HG03565 (cell line): ENCODE measurements at regions not wholly inside any gene's neighbourhood (a gene's known extent, or its start where the extent isn't known, plus 50 kb on each side); places are given as distances from the start of the nearest gene placed in this dataset.

Experiments
- ATAC-seq: cut with Tn5 transposase; IDR thresholded peaks from one replicate; pipeline ENCODE4 v1.9.1; 2021; ENCODE audit warnings: mild to moderate bottlenecking, moderate library complexity; ENCODE audit not compliant: unreplicated experiment

- ATAC-seq = no peak
These were observed 1368.6 kb downstream of the FSTL5 start for GRCh38 chr4:160795216-160795615.

- ATAC-seq = no peak
These were observed 1355.6 kb downstream of the FSTL5 start for GRCh38 chr4:160808174-160808573.

- no peak for ATAC-seq
These were observed 1354.2 kb downstream of the FSTL5 start for GRCh38 chr4:160809576-160809975.

GRCh38 chr4:160810424-160810823, 1353.4 kb downstream of the FSTL5 start:
- no peak for ATAC-seq

- ATAC-seq = no peak
These were observed 1352.9 kb downstream of the FSTL5 start for GRCh38 chr4:160810941-160811340.

GRCh38 chr4:160811956-160812355, 1351.8 kb downstream of the FSTL5 start:
- no peak for ATAC-seq

GRCh38 chr4:160814726-160815125, 1349.1 kb downstream of the FSTL5 start:
- no peak for ATAC-seq

GRCh38 chr4:160818571-160818970, 1345.2 kb downstream of the FSTL5 start:
- no peak for ATAC-seq

GRCh38 chr4:160819791-160820190, 1344.0 kb downstream of the FSTL5 start:
- no peak for ATAC-seq

GRCh38 chr4:160824481-160824880, 1339.3 kb downstream of the FSTL5 start:
- no peak for ATAC-seq

GRCh38 chr4:160825644-160826338, 1338.0 kb downstream of the FSTL5 start:
- ATAC-seq = no peak

- no peak for ATAC-seq
These were observed 1337.5 kb downstream of the FSTL5 start for GRCh38 chr4:160826339-160826679.

- no peak for ATAC-seq
These were observed 1332.5 kb downstream of the FSTL5 start for GRCh38 chr4:160831165-160831922.

GRCh38 chr4:160835789-160836188, 1328.0 kb downstream of the FSTL5 start:
- no peak for ATAC-seq

- ATAC-seq = no peak
These were observed 1327.4 kb downstream of the FSTL5 start for GRCh38 chr4:160836431-160836830.

GRCh38 chr4:160846121-160846520, 1317.7 kb downstream of the FSTL5 start:
- no peak for ATAC-seq

GRCh38 chr4:160847228-160847627, 1316.6 kb downstream of the FSTL5 start:
- no peak for ATAC-seq

GRCh38 chr4:160848489-160848888, 1315.3 kb downstream of the FSTL5 start:
- no peak for ATAC-seq

GRCh38 chr4:160848901-160849760, 1314.7 kb downstream of the FSTL5 start:
- no peak for ATAC-seq

GRCh38 chr4:160864253-160864652, 1299.5 kb downstream of the FSTL5 start:
- no peak for ATAC-seq

- no peak for ATAC-seq
These were observed 1293.9 kb downstream of the FSTL5 start for GRCh38 chr4:160869899-160870298.

GRCh38 chr4:160872491-160872890, 1291.3 kb downstream of the FSTL5 start:
- ATAC-seq = no peak
